Endometrium (tissue), 2 donors: ENCODE measurements at regions not wholly inside any gene's neighbourhood (a gene's known extent, or its start where the extent isn't known, plus 50 kb on each side); places are given as distances from the start of the nearest gene placed in this dataset.
"Not testable (repeated sequence)": the region's sequence is repeated elsewhere in the genome, so short reads cannot be mapped to it uniquely, and the experiment has no call there.

Experiments used
- FAIRE-seq: peaks from 2 replicates; lab custom pipeline; 2012; peaks lifted over from hg19 to GRCh38; lab: Jason Lieb, UNC
- donor health status: control.
- donor health status: control.

DNA sequence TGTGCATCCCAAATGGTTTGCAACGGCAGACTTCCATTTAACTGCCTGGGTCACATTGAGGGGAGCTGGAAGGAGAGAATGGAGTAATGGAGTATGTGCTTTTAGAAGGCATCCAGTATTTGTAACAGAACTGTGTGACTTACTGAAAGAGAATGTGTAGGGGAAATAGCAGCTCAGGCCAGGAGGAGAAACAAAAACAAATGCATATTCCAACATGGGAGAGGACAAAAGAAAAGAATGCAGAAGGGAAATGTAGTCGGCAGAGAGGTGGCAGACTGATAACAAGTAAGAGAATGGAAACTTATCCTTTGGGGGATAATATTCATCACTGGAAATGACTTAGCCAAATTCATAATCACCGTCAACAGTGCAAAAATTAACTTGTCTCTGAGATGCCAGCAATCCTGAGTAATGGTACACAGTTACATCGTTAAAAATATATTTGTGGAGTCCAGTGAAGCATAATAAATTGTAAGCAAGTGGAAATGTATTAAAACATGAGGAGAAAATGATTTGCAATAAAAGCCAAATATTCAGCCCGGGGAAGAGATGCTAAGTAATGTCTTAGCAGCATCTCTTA, 294.9 kb upstream of the SGO1 start:
- FAIRE-seq, result no peak

GRCh38 chr3:20478436-20478835, 292.4 kb upstream of the SGO1 start:
- FAIRE-seq, result no peak

DNA sequence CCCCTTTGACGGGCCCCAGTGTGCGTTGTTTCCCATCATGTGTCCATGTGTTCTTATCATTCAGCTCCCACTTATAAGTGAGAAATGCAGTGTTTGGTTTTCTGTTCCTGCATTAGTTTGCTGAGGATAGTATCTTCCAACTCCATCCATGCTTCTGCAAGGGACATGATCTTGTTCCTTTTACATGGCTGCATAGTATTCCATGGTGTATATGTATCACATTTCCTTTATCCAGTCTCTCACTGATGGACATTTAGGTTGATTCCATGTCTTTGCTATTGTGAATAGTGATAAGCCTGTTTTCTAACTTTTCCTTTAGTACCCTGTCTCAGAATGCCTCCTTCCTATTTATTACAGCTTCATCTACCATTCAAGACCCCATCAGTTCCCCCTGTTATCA, 278.2 kb upstream of the SGO1 start:
- not testable (repeated sequence) for FAIRE-seq

DNA sequence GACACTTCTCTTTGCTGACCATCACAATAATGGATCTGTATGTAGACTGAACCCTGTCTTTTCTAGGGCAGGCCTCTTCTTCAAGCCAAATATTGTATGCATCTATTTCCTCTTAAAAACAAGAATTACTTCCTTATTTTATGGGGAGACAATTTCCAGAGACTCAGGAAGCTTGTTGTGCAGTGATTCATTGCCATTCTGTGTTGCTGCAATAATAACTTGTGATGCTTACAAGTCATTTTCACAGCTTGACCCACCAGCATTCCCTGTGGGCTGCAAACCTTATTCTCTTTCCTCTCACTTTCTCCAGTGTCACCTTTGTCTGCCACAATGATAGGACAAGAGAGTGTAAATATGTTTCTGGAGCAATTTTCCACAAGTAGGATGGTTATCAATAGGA, 276.7 kb upstream of the SGO1 start:
- no peak for FAIRE-seq

- FAIRE-seq, result no peak
Measured at GRCh38 chr3:20462226-20462625, 276.2 kb upstream of the SGO1 start.

DNA sequence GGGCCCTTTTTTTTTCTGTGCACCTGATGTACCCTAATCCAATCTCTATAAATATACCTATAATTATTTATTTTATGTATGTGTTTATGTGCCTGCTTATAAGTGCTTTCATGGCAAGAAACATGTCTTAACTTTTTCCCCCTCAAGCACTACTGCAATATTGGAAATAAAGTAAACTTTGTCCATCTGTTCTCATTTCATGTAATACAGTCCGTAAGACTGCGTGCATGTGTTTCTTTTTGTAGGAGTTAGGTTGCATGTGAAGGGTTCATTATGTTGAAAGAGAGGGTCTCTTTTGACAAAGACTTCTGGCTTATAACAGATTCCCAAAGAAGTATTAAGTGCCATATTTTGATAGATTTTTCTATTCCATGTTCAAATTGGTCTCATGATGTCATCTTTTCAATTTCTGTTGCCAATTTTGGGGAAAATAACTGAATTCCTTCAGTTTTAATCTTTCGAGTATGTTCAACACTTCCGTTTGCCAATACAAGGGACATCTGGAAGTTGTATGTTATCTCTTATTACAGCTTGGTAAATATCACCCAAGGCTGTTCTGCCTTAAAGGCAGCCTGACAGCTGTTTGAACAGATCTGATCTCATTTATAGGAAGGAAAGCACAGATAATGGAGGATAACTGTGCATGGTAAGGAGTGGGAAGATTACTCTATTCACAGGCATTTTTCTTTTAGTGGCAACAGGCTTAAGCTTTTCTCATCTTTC, 273.1 kb upstream of the SGO1 start:
- no peak for FAIRE-seq

DNA sequence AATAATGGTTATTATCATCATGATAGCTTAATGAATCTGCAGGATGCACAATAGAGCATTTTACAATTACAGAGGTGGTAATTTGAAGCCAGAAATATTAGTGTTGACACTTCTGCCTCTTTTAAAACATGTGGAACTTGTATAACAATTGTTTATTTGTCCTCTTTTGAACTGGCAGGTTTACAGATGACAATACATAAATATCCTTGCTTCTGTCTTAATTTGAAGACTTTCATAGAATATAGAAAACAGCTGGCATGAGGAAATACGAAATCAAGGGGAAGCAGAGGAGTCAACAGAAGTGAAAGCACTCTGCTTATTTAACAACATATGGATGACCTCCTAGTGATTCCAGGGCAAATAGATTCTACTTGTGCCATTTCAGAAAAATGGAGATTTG, 270.5 kb upstream of the SGO1 start:
- no peak for FAIRE-seq

DNA sequence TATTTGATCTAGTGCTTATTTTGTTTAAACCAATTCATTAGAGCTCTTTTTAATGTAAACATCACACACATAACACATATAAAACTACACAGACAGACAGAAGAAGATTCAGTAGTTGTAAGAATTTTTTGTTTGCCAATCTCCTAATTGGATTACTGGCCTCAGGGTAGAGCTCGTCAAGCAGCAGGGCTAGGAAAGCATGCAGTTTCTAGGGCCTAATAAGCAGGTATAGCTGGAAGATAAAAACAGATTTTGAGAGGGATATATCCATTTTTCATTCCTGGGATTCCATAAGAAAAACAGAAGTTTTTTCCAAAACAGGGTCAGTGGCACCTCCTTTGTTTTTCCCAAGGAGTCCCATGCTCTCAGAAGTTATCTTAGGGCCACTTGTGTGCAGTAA, 265.2 kb upstream of the SGO1 start:
- no peak for FAIRE-seq

DNA sequence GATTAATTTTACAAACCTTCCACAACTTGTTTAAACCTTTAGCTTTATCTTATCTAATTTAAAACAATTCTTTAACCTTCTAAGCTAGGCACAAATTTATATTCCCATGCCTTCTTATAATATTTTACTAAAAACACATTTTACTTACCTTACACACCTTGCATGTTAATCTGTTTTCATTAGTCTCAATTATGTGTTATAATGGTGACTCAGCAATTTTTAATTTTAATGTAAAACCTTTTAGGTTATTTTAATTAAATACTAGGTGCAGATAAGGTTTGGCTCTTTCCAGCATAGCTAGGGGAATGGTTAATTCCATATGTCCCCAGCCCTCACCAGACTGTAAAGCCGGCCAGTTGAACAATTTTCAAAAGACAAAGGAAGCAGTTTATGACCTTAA, 264.6 kb upstream of the SGO1 start:
- FAIRE-seq, result no peak

- no peak for FAIRE-seq
Measured at GRCh38 chr3:20442846-20443245, 256.8 kb upstream of the SGO1 start.

GRCh38 chr3:20427268-20427667, 241.3 kb upstream of the SGO1 start:
- FAIRE-seq, result not testable (repeated sequence)

DNA sequence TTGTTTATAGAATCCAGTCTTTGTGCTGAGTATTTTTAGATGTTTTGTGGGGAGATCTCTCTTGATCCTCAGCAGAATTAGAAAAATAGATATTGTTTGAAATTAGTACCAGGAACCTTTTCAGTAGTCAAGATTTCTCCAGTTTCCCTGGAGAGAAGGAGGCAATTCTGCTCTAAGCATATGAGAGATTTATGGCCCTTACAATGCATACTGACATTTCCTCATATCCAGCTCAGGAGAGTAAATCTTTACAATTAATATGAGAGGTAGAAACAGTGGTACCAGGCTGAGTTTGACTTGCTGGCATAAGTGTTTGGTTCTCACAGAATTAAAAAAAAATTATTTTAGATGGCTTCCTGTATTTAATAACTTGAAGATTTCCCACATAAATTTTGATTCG, 239.1 kb upstream of the SGO1 start:
- no peak for FAIRE-seq

- no peak for FAIRE-seq
Measured at GRCh38 chr3:20424086-20424485, 238.1 kb upstream of the SGO1 start.

- no peak for FAIRE-seq
Measured at GRCh38 chr3:20422391-20422790, 236.4 kb upstream of the SGO1 start.

GRCh38 chr3:20417388-20418108, 231.5 kb upstream of the SGO1 start:
- no peak for FAIRE-seq

- FAIRE-seq, result no peak
Measured at GRCh38 chr3:20406611-20407011, 220.6 kb upstream of the SGO1 start.

DNA sequence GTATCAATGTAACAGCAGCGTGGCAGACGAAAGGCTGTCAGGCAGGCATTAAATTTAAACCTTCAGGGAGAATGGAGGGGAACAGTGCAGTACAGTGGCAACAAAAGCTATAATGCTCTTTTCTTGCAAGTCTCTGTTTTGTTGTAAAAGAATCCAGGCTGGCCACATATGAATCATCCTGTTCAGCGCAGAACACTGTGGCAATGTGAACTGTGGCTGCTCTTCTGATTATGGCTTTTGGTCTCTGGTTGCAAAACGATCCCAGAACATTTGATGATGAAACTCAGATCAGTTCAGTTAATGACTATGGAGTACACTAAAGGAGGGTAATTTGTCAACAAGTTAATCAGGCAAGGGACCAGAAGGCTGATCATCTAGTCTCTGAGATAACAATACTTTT, 219.7 kb upstream of the SGO1 start:
- FAIRE-seq, result no peak

DNA sequence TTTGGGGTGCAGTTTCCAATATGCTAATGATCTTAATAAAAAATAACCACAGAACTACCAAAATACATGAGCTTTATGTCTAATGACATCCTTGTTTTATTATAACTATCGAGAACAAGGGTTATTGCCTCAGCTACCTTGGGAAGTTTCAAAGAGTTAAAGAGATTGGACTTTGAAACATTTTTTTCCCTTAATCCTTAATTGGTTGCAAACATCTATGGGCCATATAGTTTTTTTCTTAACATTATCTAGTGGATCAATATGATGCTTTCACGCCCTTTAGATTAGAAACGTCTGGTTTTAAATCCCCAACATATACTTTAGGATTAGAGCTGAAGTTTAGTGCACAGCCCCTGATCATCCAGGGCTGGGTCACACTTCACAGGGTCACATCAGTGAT, 219.2 kb upstream of the SGO1 start:
- no peak for FAIRE-seq

DNA sequence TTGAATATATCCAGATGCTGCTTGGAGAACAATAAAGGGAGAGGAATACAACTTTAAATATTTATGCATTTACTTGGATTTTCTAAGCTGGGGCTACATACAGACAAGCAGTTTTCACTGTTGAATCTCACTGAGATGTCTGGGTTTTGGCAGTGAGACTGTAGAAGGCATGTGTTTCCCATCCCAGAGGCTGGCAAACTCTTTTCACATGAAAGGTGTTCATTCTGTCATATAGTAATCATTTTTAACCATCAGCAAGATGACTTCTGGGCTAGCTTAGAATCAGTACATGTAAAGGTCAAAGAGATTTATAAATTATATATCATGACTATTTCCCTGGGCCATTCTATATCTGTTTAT, 218.7 kb upstream of the SGO1 start:
- no peak for FAIRE-seq

GRCh38 chr3:20403986-20404740, 218.2 kb upstream of the SGO1 start:
- no peak for FAIRE-seq

DNA sequence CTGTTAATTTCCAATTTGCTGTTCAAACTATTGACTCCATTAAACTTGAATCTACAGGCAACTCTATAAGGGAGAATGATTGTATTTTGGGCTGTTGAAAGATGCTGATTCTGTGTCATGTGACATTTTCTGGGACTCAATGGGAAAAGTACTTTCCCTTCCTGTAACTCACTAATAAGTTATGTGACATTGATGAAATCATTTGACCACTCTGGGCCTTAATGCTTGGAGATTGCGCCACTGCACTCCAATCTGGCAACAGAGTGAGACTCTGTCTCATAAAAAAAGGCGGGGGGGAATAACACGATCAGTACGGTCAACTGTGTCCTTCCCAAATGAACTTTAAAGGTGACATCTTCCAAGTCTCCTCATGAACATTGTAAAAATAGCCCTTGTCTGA, 215.2 kb upstream of the SGO1 start:
- no peak for FAIRE-seq

DNA sequence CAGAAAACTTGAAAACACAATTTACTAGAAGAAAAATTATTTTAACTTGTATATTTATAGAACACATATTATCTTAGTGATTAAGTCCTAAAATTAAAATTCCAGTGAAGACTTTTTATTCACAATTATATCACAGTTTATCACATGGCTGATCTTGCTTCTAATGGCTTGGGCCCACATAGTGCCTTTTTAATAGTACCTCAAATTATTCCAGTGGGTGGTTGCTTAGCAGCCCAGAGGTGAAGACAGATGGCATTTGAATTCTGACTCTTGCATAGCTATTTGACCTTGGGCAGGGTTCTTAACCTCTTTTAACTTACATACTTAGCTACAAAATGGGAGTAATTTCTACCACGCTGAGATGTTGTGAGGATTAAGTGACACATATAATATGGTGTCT, 214.7 kb upstream of the SGO1 start:
- FAIRE-seq, result no peak

DNA sequence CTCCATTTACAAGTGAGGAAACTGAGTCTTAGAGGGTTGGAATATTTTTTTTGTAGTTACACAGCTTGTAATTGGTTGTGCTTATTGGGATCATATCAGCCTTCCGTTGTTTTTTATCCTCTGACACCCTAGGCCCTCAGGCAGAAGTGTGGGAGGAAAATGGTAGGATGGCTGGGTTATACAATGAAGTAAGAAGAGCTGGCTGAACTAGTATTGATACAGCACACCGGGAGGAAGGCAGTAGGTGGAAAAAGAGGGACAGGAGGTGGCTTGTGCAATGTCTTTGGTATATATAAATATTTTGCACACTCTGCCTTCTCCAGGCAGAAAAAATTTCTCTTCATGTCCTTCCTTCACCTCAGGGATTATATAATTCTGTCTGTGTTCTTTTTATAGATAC, 214.3 kb upstream of the SGO1 start:
- FAIRE-seq, result no peak
